ENCODE measurements at regions not wholly inside any gene's neighbourhood (a gene's known extent, or its start where the extent isn't known, plus 50 kb on each side); places are given as distances from the start of the nearest gene placed in this dataset.

DNA sequence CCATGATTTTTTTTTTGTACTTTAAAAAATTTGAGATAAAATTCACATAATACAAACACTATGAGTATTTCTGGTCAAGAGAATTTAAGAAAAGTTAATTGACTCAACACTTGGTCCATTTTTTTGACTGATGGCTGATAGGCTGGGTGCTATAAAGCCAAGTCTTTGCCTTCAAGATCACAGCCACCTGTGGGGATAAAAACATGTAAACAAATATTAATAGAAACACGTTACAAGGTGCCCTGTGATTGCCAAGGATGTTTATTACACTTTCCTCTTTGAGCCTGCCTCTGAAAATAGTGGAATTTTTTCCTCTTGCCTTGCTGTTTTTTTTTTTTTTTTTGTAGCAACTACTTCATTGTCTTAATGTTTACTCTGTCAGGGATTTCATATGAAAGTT is 63.3 kb downstream of the FHIP1A start:
- H3K79me2 ChIP-seq (ENCODE audit: control insufficient read depth, insufficient read depth, low read length), result no peaks in the 10 kb centered on the region
- SMC1A ChIA-PET (ENCODE audit: uncharacterized antibody, unreplicated experiment), result interaction anchor here (1.6 kb wide), 1 partner anchor 14 kb away, joined by 3 read pairs; no protein-coding TSS in a partner anchor
- intact Hi-C loops (cut with micrococcal nuclease; ENCODE audit: unreplicated experiment) (no loop called here), in situ Hi-C loops (cut with MboI) (no loop called here)
- H2AFZ ChIP-seq (ENCODE audit: control insufficient read depth, low read depth, low read length), result no peak overlapping the region
- TF ChIP-seq SMC3 (IDR thresholded peaks at IDR 0.05; ENCODE audit: borderline replicate concordance, low read length) (no peak), POU2F2 (IDR thresholded peaks at IDR 0.05; ENCODE audit: borderline replicate concordance, low read depth, low read length) (no peak), CREM (IDR thresholded peaks at IDR 0.05; ENCODE audit: low read depth) (no peak), POLR2A (IDR thresholded peaks at IDR 0.05; ENCODE audit: low read depth, low read length) (no peak), ZNF207 (IDR thresholded peaks at IDR 0.05; ENCODE audit: borderline replicate concordance) (no peak), TCF7 (IDR thresholded peaks at IDR 0.05; ENCODE audit: borderline replicate concordance) (no peak)
- TF ChIP-seq, protein P1, sequence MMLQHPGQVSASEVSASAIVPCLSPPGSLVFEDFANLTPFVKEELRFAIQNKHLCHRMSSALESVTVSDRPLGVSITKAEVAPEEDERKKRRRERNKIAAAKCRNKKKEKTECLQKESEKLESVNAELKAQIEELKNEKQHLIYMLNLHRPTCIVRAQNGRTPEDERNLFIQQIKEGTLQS (IDR thresholded peaks at IDR 0.05; ENCODE audit: borderline replicate concordance, extremely low read depth, low read depth, low read length), result no peak
- no peaks in the 10 kb centered on the region for H3K36me3 ChIP-seq (ENCODE audit: control insufficient read depth in 2 of 2, insufficient read depth in 2 of 2, low read length in 1 of 2)
- no peak overlapping the region for H3K4me3 ChIP-seq
- DNase-seq (ENCODE audit: low read depth, low spot score), result no peak
- H3K4me1 ChIP-seq (ENCODE audit: control insufficient read depth, insufficient read depth, low read length), result no peaks in the 10 kb centered on the region
- WGBS (ENCODE audit: insufficient coverage, insufficient replicate concordance, low lambda C conversion rate, missing lambda C conversion rate), result 0% methylated on average over 1 of the region's 1 CpG
- H3K9me3 ChIP-seq (replicated peaks; ENCODE audit: control insufficient read depth, insufficient read depth, low read length), result no peaks in the 10 kb centered on the region
- no peaks in the 10 kb centered on the region for H4K20me1 ChIP-seq (ENCODE audit: control insufficient read depth, insufficient read depth)
- no peak overlapping the region for H3K9ac ChIP-seq (ENCODE audit: control insufficient read depth, insufficient read depth, low read length)
- no peaks in the 10 kb centered on the region; a peak in 1 of 4 replicates for H3K27me3 ChIP-seq (replicated peaks in 1 of 2; ENCODE audit: control insufficient read depth in 2 of 2, insufficient read depth in 2 of 2, low read length in 1 of 2)
- CTCF ChIA-PET, result no interaction called here
- POLR2A ChIA-PET, result interaction anchor here (1.2 kb wide), 1 partner anchor 815 kb away, joined by 4 read pairs; no protein-coding TSS in a partner anchor
- H3K4me2 ChIP-seq (ENCODE audit: control insufficient read depth, insufficient read depth), result no peak overlapping the region
- FAIRE-seq, result no peak
- BruUV-seq (replicated peaks), result no TSS peak
- RAD21 ChIA-PET (ENCODE audit: unreplicated experiment), result interaction anchor here (1.0 to 1.3 kb wide), 2 partner anchors 14 to 132 kb away, joined by 3 to 4 read pairs; no protein-coding TSS in a partner anchor
- no peak for ATAC-seq
- no peak overlapping the region for H3K27ac ChIP-seq (ENCODE audit: control insufficient read depth, insufficient read depth)

DNA sequence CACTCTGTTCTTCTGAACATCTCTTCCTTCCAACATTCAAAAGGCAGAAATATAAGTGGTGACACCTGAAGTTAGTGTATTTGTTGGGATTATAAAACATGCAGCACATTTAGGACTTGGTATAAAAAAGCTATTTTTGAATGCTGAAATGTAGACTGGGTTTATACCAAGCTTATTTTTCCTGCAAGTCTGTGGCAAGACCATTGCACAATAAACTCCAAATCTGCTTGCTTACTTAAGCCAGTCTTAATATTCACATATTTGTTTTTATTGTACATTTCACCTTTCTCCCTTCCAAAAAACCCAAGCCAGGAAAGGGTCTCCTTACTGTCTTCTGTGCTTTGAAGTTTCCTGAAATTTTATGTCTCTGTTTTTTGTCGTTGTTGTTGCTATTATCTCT is 63.7 kb downstream of the FHIP1A start:
- Histone ChIP-seq H3K79me2 (ENCODE audit: control insufficient read depth, insufficient read depth, low read length) (no peaks in the 10 kb centered on the region), H3K9me3 (replicated peaks; ENCODE audit: control insufficient read depth, insufficient read depth, low read length) (no peaks in the 10 kb centered on the region), H3K9ac (ENCODE audit: control insufficient read depth, insufficient read depth, low read length) (no peak overlapping the region), H3K27me3 (replicated peaks in 1 of 2; ENCODE audit: control insufficient read depth in 2 of 2, insufficient read depth in 2 of 2, low read length in 1 of 2) (no peaks in the 10 kb centered on the region; a peak in 1 of 4 replicates), H3K4me1 (ENCODE audit: control insufficient read depth, insufficient read depth, low read length) (no peaks in the 10 kb centered on the region), H3K36me3 (ENCODE audit: control insufficient read depth in 2 of 2, insufficient read depth in 2 of 2, low read length in 1 of 2) (no peaks in the 10 kb centered on the region), H4K20me1 (ENCODE audit: control insufficient read depth, insufficient read depth) (no peaks in the 10 kb centered on the region), H3K27ac (ENCODE audit: control insufficient read depth, insufficient read depth) (no peak overlapping the region), H3K4me2 (ENCODE audit: control insufficient read depth, insufficient read depth) (no peak overlapping the region), H3K4me3 (no peak overlapping the region), H2AFZ (ENCODE audit: control insufficient read depth, low read depth, low read length) (no peak overlapping the region)
- 0% methylated on average over 1 of the region's 1 CpG for WGBS (ENCODE audit: insufficient coverage, insufficient replicate concordance, low lambda C conversion rate, missing lambda C conversion rate)
- CTCF ChIA-PET, result interaction anchor here (1.0 kb wide), 1 partner anchor 69 kb away, joined by 3 read pairs; no protein-coding TSS in a partner anchor
- ATAC-seq (no peak), DNase-seq (ENCODE audit: low read depth, low spot score) (no peak), FAIRE-seq (no peak)
- in situ Hi-C loops (cut with MboI) (no loop called here), intact Hi-C loops (cut with micrococcal nuclease; ENCODE audit: unreplicated experiment) (no loop called here)
- POLR2A ChIA-PET, result interaction anchor here (1.2 kb wide), 1 partner anchor 815 kb away, joined by 4 read pairs; no protein-coding TSS in a partner anchor
- TF ChIP-seq ZBTB11 (CRISPR knock-in tag; IDR thresholded peaks at IDR 0.05), result no peak
- TF ChIP-seq STAT1 (conservative IDR thresholded peaks at IDR 0.05), result no peak
- TF ChIP-seq EED (IDR thresholded peaks at IDR 0.05; ENCODE audit: low read depth), result no peak
- no peak for TF ChIP-seq RCOR1 (conservative IDR thresholded peaks at IDR 0.05; ENCODE audit: low read depth, low read length)
- no peak for TF ChIP-seq TCF12 (IDR thresholded peaks at IDR 0.05; ENCODE audit: low read depth, low read length)
- TF ChIP-seq SMAD5 (IDR thresholded peaks at IDR 0.05; ENCODE audit: low read depth), result no peak
- RAD21 ChIA-PET (ENCODE audit: unreplicated experiment), result interaction anchor here (1.0 to 1.3 kb wide), 2 partner anchors 15 to 131 kb away, joined by 3 to 4 read pairs; no protein-coding TSS in a partner anchor
- BruUV-seq (replicated peaks), result no TSS peak
- SMC1A ChIA-PET (ENCODE audit: uncharacterized antibody, unreplicated experiment), result interaction anchor here (0.6 to 1.6 kb wide), 4 partner anchors 15 to 159 kb away, joined by 3 to 4 read pairs (median 3); no protein-coding TSS in a partner anchor
